ENCODE measurements at regions not wholly inside any gene's neighbourhood (a gene's known extent, or its start where the extent isn't known, plus 50 kb on each side); places are given as distances from the start of the nearest gene placed in this dataset.
"Not testable (repeated sequence)": the region's sequence is repeated elsewhere in the genome, so short reads cannot be mapped to it uniquely, and the experiment has no call there.

DNA sequence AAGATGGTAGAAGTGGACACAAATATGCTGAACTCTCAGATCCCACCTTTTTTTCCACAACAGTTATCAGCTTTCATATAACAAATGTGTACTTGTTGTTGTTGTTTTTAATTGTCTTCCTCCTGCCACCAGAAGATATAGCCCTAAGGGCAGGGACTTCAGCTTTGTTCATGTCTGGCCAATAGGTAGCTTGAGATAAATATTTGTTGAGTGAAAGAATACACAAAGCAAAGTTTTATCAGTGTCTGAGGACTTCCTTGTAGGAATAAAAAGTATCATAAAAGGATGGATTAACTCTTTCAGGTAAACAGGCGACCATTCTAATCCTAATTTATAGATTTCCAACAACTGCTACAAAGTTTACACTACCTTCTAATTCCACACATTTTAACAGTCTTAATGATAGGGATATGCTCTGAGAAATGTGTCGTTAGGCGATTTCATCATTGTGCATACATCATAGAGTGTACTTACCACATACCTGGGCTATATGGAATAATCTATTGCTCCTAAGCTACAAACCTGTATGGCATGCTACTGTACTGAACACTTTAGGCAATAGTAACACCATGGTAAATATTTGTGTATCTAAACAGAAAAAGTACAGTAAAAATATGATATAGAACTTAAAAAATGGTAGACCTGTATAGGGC is 186.1 kb downstream of the ATOH1 start:
- DNase-seq (ENCODE audit: low spot score): no peak

DNA sequence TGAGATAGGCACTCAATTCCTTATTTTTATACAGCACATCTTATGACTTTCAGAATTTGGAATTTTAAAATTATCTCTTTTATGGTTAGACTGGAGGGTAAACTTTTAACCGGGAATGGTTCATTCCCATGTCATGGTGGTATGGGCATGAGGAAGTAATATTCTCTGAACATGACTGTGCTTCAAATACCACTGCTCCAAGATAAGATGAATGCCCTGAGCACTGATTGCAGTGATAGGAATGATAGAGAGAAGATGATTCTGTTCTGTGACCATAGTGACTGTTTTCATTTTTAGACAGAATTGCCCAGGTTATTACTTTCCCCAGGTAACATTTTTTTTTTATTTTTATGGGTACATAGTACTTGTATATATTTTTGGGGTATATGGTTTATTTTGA is 187.4 kb downstream of the ATOH1 start:
- no peak for DNase-seq (ENCODE audit: low spot score)

DNA sequence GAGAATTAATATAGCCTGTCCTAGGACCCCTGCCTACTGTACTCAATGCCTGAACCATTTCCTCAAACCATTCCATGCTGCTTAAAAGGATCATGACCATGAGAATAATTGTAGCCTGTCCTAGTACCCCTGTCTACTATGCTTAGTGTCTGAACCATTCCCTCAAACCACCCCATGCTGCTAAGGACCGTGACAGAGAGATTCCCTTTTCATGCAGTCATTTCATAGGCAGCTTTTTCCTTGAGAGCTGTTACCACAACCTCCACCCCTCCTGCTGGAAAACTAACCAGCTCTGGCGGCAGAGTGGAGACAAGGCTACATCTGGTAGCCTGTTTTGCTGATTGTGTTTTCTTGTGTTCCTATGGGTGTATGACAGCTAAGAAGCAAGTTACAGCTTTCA is 174.9 kb upstream of the SMARCAD1 start:
- no peak for DNase-seq (ENCODE audit: low spot score)

DNA sequence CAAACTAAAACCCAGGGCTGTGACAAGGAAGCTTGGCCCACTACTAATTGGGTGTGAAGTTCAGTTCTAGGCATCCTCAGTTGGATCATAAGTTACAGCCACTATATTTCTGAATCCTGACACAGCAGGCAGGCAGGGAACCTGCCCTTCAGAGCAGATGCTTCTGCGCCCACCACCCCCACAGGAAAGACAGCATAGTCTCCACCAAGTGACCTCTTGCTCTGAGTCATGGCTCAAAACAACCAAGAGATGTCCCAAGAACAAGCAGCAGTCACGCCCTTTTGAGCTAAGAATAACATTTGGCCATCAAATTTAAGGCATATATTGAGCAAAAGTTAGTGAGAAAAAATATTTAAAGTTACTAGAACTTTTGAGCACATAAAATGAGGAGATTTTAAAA is 170.7 kb upstream of the SMARCAD1 start:
- no peak for DNase-seq (ENCODE audit: low spot score)

DNA sequence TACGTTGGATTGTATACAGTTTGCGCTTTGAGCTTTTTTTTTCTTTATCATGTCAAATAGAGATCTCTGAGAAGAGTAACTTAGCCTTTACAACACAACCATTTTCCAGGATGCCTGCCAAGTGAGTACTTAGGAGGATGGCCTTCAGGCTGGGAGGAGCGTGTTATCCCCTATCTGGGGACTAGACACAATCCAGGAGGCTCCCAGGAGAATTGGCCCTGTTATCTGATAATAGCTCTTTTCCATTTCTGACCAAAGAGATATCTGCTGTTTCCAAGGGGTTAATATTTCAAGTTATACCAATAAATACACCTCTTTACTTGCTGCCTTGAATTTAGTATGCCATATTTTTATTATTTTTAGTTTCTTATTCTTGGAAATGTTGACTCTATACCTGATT is 169.5 kb upstream of the SMARCAD1 start:
- DNase-seq (ENCODE audit: low spot score): no peak

DNA sequence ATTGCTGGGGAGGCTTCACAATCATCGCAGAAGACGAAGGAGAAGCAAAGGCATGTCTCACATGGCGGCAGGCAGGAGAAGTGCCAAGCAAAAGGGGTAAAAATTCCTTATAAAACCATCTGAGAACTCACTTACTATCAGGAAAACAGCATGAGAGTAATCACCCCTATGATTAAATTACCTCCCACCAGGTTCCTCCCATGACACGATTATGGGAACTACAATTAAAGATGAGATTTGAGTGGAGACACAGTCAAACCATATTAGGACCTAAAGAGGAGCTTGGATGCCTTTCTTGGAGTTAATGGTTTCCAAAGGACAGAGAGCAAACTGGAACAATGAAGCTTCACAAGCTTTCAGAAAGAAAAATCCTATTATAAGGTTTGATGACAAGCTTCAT is 168.4 kb upstream of the SMARCAD1 start:
- no peak for DNase-seq (ENCODE audit: low spot score)

DNA sequence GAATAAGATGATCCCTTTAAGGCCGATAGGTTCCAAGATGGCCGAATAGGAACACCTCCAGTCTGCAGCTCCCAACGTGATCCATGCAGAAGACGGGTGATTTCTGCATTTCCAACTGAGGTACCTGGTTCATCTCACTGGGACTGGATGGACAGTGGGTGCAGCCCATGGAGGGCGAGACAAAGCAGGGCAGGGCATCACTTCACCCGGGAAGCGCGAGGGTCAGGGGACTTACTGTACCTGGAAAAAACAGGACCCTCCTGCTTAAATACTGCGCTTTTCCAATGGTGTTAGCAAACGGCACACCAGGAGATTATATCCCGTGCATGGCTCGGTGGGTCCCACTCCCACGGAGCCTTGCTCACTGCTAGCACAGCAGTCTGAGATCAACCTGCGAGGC is 163.2 kb upstream of the SMARCAD1 start:
- not testable (repeated sequence) for DNase-seq (ENCODE audit: low spot score)

DNA sequence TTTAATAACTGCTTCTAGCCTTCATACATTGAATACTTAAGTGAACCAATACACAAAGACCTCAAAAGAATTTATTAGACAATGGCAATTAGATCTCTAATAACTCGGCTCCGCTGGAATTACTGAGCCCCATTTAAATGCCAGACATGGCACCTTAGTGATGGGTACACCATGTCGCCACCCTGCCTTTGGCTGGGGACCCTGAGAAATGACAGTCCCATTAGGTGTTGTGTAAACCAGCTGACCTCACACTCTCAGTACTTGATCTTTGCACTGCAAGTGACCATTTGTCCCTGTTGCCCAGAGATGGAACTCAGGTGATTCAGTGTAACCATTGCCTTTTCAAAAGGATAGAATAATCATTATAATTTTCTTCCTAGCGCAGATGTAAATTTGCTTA is 144.6 kb upstream of the SMARCAD1 start:
- no peak for DNase-seq (ENCODE audit: low spot score)

DNA sequence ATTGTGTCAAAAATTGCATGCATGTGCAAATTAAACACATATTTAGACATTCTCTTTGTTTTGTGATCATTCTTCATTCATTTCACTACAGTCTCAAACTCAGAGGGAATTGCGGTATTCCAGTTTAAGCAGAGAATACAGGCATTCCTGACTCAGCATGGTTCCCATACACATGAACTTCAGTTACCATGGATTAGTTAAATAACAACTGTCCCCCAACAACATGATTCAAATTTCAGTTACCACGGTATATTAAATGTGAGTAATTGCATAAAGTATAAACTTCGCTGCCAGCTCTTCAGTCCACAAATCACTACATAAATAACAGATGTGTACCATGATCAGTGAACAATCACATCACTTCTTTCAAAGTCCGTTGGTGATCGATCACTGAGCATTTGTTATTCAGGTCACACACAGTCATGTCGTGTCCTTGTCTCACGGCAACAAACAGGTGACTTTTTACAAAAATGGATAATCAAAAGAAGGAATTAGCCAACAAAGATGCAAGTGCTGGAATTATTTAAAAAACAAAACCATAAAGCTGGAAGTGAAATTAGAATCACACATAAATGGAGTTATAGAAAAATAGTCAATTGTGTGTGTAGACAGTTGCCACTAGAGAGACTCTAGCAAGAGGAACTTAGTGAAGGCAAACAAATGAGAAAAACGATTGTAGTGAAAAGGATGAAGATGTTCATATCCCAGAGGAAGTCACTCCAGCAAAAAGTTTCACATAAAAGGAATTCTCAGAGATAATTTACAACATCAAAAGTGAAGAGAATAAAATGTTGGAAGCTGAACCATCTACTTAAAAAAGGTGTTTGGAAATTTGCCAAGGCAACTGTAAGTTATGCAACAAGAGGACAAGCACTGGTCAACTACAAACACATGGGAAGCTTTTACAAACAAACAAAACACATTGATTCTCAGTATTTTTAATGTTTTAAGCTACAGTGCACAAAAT is 138.6 kb upstream of the SMARCAD1 start:
- no peak for DNase-seq (ENCODE audit: low spot score)

DNA sequence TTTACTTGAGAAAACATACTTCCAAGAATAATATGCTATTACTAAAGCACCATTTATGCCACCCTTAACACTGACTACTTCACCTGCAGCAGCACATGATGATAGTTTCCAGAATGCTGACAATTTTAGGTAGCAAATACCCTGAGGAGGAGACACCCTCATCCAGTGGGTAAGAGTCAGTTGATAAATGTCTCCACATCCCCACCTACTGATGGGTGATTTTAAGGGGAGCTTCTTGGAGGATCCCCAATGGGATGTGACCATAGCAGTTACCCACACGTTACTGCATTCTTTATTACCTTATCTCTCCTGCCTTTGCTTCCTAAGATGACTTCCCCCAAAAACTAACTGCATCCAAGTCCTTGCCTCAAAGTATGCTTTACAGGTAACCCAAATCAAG is 131.2 kb upstream of the SMARCAD1 start:
- no peak for DNase-seq (ENCODE audit: low spot score)

DNA sequence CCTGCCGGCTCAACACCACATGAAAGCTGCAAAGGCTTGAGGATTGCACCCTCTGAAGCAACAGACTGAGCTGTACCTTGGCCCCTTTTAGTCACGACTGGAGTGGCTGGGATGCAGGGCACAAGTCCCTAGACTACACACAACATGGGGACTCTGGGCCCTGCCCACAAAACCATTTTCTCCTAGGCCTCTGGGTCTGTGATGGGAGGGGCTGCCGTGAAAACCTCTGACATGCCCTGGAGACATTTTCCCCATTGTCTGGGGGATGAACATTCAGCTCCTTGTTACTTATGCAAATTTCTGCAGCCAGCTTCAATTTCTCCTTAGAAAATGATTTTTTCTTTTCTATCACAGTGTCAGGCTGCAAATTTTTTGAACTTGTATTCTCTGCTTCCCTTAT is 123.5 kb upstream of the SMARCAD1 start:
- no peak for DNase-seq (ENCODE audit: low spot score)

DNA sequence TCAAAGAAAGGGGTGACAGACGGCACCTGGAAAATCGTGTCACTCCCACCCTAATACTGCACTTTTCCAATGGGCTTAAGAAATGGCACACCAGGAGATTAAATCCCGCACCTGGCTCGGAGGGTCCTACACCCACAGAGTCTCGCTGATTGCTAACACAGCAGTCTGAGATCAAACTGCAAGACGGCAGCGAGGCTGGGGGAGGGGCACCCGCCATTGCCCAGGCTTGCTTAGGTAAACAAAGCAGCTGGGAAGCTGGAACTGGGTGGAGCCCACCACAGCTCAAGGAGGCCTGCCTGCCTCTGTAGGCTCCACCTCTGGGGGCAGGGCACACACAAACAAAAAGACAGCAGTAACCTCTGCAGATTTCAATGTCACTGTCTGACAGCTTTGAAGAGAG is 108.5 kb upstream of the SMARCAD1 start:
- DNase-seq (ENCODE audit: low spot score): not testable (repeated sequence)

DNA sequence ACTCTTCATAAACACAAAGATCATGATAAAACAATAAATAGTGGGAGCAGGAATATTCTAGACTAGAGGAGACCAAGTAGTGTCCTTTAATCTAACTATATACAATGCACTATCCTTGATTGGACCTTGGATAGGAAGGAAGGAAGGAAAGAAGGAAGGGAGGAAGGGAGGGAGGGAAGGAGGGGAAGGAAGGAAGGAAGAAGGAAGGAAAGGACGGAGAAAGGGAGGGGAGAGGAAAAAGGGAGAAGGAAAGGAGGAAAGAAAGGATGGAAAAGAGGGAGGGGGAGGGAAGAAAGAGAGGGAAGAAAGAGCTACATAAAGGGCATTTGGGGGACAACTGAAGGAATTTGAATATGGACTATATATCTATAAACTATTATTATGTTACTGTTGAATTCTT is 95.0 kb upstream of the SMARCAD1 start:
- no peak for DNase-seq (ENCODE audit: low spot score)

DNA sequence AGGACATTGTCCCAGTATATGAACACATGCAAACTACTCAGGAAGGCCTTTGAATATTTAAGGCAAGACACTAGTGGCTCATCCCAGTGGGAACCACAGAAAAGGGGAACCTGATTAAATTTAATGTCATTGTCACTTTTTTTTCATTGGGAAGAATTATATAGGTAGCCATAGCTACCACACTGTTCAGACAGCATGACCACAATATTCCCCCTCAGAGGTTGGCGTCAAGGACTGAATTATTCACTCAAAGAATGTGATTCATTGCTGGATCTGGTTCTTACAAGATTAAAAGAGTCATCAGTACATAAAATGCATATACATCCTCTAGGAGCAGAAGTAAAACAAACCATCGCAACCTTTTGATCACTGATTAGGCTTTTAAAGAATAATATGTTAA is 92.0 kb upstream of the SMARCAD1 start:
- DNase-seq (ENCODE audit: low spot score): peak; percentile 8

DNA sequence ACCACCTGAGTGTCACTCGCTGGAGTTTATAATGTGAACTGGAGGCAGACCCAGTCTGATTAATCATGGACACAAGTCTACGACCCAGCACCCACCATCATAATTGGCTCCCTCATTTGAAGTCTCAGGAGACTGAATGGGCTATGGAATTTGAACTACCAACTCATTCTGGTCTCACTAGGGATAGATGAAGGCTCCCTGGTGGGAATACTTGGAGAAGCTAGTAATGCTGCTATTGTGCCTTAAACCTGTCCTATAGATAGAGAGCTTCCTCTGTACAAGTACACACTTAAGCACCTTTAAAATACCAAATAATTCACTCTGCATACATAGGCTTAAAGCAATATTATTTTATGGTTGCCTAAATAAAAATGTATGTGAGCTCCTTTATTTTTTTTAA is 90.8 kb upstream of the SMARCAD1 start:
- DNase-seq (ENCODE audit: low spot score): no peak

DNA sequence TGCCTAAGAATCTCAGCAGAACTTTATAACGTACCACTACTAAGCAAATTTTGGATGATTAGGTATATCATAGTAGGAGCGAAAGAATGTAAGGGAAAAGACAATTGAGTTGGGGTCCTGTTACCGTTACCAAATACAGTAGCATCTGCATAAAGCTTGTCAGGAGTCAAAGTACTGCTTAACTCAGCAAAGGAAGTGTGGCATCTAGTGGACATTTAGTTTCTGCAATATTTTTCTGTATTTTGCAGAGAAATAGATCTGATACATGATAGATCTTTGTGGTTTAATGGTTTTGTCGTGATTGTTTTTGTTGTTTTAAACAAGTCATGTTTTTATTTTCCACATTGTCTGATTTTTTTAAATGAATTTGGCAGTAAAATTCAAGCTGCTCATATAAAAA is 81.0 kb upstream of the SMARCAD1 start:
- DNase-seq (ENCODE audit: low spot score): peak; percentile 4

DNA sequence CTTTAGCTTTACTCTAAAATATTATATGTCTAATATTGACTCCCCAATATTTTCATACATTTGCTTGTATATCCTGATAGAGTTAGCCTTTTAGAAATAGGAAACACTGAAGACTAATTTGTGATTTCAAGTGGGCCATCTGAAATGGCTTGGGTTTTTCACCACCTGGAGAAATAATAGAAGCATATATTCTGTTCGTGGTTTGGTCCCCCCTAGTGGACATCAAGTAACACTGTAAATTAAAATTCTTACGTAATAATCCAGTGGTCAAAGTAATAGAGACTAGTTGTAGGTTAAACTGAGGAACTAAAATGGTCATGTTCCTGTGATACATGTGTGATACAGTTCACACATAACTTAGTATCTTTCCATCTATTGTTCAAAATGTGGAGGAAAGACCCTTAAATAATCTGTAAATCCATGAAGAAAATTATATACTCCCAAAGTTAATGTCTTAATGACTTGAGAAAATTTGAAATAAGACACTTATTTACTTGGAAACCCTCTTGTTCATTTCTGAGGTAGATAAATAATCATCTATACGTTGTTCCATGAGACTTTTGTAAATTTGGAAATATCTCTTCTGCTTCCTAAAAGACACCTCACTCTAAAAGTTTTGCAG is 79.8 kb upstream of the SMARCAD1 start:
- peak; percentile 57 for DNase-seq (ENCODE audit: low spot score)

DNA sequence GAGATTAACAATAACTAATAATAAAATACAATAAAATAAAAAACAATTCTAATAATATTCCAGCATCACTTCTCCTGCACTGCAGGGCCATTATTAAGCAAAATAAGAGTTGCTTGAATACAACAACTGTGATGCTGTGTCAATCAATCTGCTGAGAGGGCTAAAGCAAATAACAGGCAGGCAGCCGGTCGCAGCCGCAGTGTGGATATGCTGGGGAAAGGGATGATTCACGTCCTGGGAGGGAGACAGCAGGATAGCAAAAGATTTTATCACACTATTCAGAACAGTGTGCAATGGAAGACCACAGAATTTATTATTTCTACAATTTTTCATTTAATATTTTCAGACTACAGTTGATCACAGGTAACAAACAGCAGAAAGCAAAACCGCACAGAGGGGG is 76.5 kb upstream of the SMARCAD1 start:
- DNase-seq (ENCODE audit: low spot score): no peak

DNA sequence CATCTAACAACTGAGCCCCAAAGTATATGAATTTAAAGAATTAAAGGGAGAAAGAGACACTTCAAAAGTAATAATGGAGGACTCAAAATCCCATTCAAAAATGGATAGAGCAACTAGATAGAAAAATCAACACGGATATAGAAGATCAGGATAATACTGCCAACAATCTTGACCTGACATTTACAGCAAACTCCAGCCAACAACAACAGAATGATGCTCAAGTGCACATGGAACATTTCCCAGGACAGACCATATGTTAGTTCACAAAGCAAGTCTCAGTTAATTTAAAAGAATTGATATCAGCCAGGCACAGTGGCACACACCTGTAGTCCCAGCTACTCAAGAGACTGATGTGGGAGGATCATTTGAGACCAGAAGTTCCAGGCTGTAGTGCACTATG is 72.0 kb upstream of the SMARCAD1 start:
- DNase-seq (ENCODE audit: low spot score): no peak

DNA sequence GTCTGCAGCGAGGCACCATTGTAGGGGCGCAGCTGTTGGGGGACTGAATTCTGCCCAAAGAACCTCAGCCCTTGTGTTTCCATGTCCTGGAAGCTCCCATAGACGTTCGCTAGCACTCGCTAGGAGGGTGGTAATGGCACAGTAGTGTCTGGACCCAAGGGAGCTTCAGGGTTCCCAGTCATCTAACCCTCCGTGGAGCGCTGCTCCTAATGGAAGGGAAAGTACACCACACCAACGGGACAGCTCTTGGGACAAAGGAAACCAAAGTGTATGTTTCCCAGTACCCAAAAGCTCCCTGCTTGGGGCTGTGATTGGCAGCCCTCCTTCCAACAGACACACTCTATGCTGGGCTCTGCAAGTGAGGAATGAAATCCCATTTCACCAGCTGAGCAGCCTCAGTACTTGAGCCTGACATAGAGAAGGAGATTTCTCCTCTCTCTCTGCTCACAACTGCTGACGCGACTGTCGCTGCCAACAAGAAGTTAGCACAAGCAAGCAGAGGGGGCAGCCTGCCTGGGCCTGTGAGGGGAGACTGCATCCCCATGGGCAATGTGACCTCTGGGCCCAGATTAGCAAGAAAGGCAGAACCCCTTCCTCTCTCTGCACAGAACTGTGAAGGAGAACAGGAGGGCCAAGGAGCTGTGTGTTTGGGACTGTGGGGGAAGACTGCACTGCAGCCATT is 67.6 kb upstream of the SMARCAD1 start:
- DNase-seq (ENCODE audit: low spot score): no peak

DNA sequence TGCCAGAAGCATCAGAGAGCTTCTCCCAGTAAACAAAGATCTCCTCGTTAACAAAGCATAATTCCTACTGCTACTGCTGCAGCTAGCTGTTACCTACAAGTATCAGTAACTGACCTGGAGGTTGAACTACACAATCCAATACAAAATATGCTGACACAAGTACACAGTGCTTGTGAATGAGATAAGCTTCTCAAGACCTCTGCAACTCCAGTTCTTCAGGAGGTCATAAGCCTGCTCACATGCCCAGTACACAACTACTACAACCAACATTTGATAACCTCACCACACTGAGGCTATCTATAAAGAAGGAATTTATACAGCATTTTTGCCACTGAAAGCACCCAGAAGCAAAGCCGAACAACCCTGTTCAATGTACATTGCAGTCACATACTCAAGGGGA is 66.7 kb upstream of the SMARCAD1 start:
- DNase-seq (ENCODE audit: low spot score): no peak

DNA sequence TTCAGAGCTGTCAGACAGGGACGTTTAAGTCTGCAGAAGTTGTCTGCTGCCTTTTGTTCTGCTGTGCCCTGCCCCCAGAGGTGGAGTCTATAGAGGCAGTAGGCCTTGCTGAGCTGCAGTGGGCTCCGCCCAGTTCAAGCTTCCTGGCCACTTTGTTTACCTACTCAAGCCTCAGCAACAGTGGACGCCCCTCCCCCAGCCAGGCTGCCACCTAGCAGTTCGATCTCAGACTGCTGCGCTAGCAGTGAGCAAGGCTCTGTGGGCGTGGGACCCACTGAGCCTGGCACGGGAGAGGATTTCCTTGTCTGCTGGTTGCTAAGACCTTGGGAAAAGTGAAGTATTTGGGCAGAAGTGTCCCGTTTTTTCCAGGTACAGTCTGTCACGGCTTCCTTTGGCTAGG is 59.6 kb upstream of the SMARCAD1 start:
- DNase-seq (ENCODE audit: low spot score): not testable (repeated sequence)

DNA sequence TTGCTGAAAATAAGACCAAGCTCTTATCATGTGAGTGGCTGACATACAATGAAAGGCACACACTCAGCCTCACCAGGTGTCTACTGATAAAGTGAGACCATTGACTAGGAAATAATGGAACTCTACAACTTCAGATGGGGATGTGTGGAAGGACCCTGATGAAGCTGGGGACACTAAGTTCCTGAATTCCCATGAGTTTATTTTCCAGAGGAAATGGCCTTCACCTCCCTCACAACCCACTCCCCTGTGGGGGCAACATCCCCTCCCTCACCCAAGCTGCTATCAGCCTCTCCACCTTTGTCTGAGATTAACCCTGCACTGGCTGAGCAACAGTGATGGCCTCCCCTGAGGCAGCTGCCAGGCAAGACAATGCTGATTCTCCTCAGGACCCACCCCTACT is 55.2 kb upstream of the SMARCAD1 start:
- DNase-seq (ENCODE audit: low spot score): no peak

Measured in RKO (cell line).